ENCODE measurements at regions not wholly inside any gene's neighbourhood (a gene's known extent, or its start where the extent isn't known, plus 50 kb on each side); places are given as distances from the start of the nearest gene placed in this dataset.
"Not testable (repeated sequence)": the region's sequence is repeated elsewhere in the genome, so short reads cannot be mapped to it uniquely, and the experiment has no call there.

- 10 to 21% methylated on average over 17 to 30 of the region's 33 CpGs for WGBS, 2 donors
- Histone ChIP-seq H3K4me1 (peaks cover 0 to 12% of the 10 kb centered on the region in 2 donors), H3K27ac (peak overlapping the region in 1 of 3 donors; percentile 25), H3K4me3 (replicated peaks in 1 of 3) (peak overlapping the region in 1 of 3 donors; percentile 5)
- peak; percentile 33 to 41 for DNase-seq
- H3K27me3 ChIP-seq; intact Hi-C loops (cut with DNase I); H3K9me3 ChIP-seq; H3K36me3 ChIP-seq: not testable (repeated sequence)
- TF ChIP-seq CTCF (IDR thresholded peaks at IDR 0.05): peak; percentile 61 to 98 (median 88)
Observed at GRCh38 chr4:1548827-1549637, 135.1 kb downstream of the FAM53A start.

GRCh38 chr4:1547856-1548826, 136.0 kb downstream of the FAM53A start:
- Histone ChIP-seq H3K9me3 (no peaks in the 10 kb centered on the region), H3K4me1 (peaks cover 0 to 12% of the 10 kb centered on the region in 2 donors), H3K36me3 (no peaks in the 10 kb centered on the region), H3K4me3 (replicated peaks in 1 of 3) (peak overlapping the region in 1 of 3 donors; percentile 5), H3K27me3 (no peaks in the 10 kb centered on the region), H3K27ac (peak overlapping the region in 2 of 3 donors; percentile 24 to 38)
- TF ChIP-seq POLR2A (IDR thresholded peaks at IDR 0.05) (no peak), CTCF (IDR thresholded peaks at IDR 0.05) (no peak)
- DNase-seq: peak; percentile 24 to 36
- intact Hi-C loops (cut with DNase I): no loop called here
- 50 to 68% methylated on average over 30 to 36 of the region's 42 CpGs for WGBS, 2 donors

GRCh38 chr4:1547131-1547855, 136.8 kb downstream of the FAM53A start:
- H3K9me3 ChIP-seq: no peaks in the 10 kb centered on the region
- peaks cover 0 to 12% of the 10 kb centered on the region in 2 donors for H3K4me1 ChIP-seq
- intact Hi-C loops (cut with DNase I): no loop called here
- peak overlapping the region in 1 of 3 donors; percentile 4 for H3K4me3 ChIP-seq (replicated peaks in 1 of 3)
- H3K27me3 ChIP-seq: no peaks in the 10 kb centered on the region
- H3K27ac ChIP-seq: peak overlapping the region in 2 of 3 donors; percentile 24 to 38
- H3K36me3 ChIP-seq: no peaks in the 10 kb centered on the region
- 63 to 65% methylated on average over 15 to 16 of the region's 19 CpGs for WGBS, 2 donors
- no peak for DNase-seq
- TF ChIP-seq POLR2A (IDR thresholded peaks at IDR 0.05) (no peak), CTCF (IDR thresholded peaks at IDR 0.05) (no peak)

- Histone ChIP-seq H3K4me1 (peaks cover 0 to 12% of the 10 kb centered on the region in 2 donors), H3K9me3 (no peaks in the 10 kb centered on the region), H3K27me3 (no peaks in the 10 kb centered on the region), H3K4me3 (replicated peaks in 1 of 3) (no peak overlapping the region), H3K27ac (peak overlapping the region in 1 of 3 donors; percentile 23), H3K36me3 (no peaks in the 10 kb centered on the region)
- 53 to 78% methylated on average over 13 of the region's 18 CpGs for WGBS, 2 donors
- no peak for DNase-seq
- intact Hi-C loops (cut with DNase I): no loop called here
- TF ChIP-seq POLR2A (IDR thresholded peaks at IDR 0.05) (no peak), CTCF (IDR thresholded peaks at IDR 0.05) (no peak)
Observed at GRCh38 chr4:1544861-1545281, 138.6 kb upstream of the NKX1-1 start.

GRCh38 chr4:1544435-1544834, 138.2 kb upstream of the NKX1-1 start:
- 62 to 74% methylated on average over 14 to 15 of the region's 21 CpGs for WGBS, 2 donors
- H3K9me3 ChIP-seq; H3K27me3 ChIP-seq; DNase-seq; intact Hi-C loops (cut with DNase I); H3K36me3 ChIP-seq; H3K4me3 ChIP-seq (replicated peaks in 1 of 3): not testable (repeated sequence)
- Histone ChIP-seq H3K4me1 (peaks cover 0 to 12% of the 10 kb centered on the region in 2 donors), H3K27ac (peak overlapping the region in 1 of 3 donors; percentile 23)
